HG03558 (cell line): ENCODE measurements at regions not wholly inside any gene's neighbourhood (a gene's known extent, or its start where the extent isn't known, plus 50 kb on each side); places are given as distances from the start of the nearest gene placed in this dataset.

ENCODE experiments used
- ATAC-seq: cut with Tn5 transposase; IDR thresholded peaks from one replicate; pipeline ENCODE4 v1.9.1; 2021; ENCODE audit warnings: moderate number of reproducible peaks; ENCODE audit not compliant: unreplicated experiment; ENCODE audit errors: extremely low read depth

GRCh38 chr18:25962919-25963318 lies 127.5 kb downstream of the SS18 start:
- no peak for ATAC-seq

- no peak for ATAC-seq
Observed at GRCh38 chr18:25962176-25962575, 128.2 kb downstream of the SS18 start.

GRCh38 chr18:25957017-25957416 lies 133.4 kb downstream of the SS18 start:
- no peak for ATAC-seq

GRCh38 chr18:25953111-25953510 lies 137.3 kb downstream of the SS18 start:
- no peak for ATAC-seq

- no peak for ATAC-seq
Observed at GRCh38 chr18:25950321-25950720, 140.1 kb downstream of the SS18 start.

GRCh38 chr18:25946540-25946939 lies 143.9 kb downstream of the SS18 start:
- ATAC-seq: no peak

GRCh38 chr18:25935356-25935755 lies 155.1 kb downstream of the SS18 start:
- ATAC-seq: no peak

- no peak for ATAC-seq
Observed at GRCh38 chr18:25931126-25931525, 159.3 kb downstream of the SS18 start.

- no peak for ATAC-seq
Observed at GRCh38 chr18:25929787-25930186, 160.6 kb downstream of the SS18 start.

GRCh38 chr18:25927830-25928229 lies 162.6 kb downstream of the SS18 start:
- no peak for ATAC-seq

GRCh38 chr18:25923193-25923592 lies 167.2 kb downstream of the SS18 start:
- ATAC-seq: no peak

GRCh38 chr18:25921677-25922421 lies 168.6 kb downstream of the SS18 start:
- ATAC-seq: peak; percentile 59

- no peak for ATAC-seq
Observed at GRCh38 chr18:25915907-25916306, 174.5 kb downstream of the SS18 start.

GRCh38 chr18:25898965-25899364 lies 191.4 kb downstream of the SS18 start:
- ATAC-seq: no peak

GRCh38 chr18:25896956-25897355 lies 193.5 kb downstream of the SS18 start:
- ATAC-seq: no peak

GRCh38 chr18:25896178-25896780 lies 194.1 kb downstream of the SS18 start:
- no peak for ATAC-seq

- no peak for ATAC-seq
Observed at GRCh38 chr18:25895518-25895917, 194.9 kb downstream of the SS18 start.

GRCh38 chr18:25886283-25886682 lies 204.1 kb downstream of the SS18 start:
- no peak for ATAC-seq

GRCh38 chr18:25883091-25883490 lies 207.3 kb downstream of the SS18 start:
- ATAC-seq: no peak

- ATAC-seq: no peak
Observed at GRCh38 chr18:25881149-25881548, 209.3 kb downstream of the SS18 start.

GRCh38 chr18:25880441-25880840 lies 210.0 kb downstream of the SS18 start:
- no peak for ATAC-seq

- no peak for ATAC-seq
Observed at GRCh38 chr18:25876330-25876948, 214.0 kb downstream of the SS18 start.
